ENCODE measurements at regions not wholly inside any gene's neighbourhood (a gene's known extent, or its start where the extent isn't known, plus 50 kb on each side); places are given as distances from the start of the nearest gene placed in this dataset.

DNA sequence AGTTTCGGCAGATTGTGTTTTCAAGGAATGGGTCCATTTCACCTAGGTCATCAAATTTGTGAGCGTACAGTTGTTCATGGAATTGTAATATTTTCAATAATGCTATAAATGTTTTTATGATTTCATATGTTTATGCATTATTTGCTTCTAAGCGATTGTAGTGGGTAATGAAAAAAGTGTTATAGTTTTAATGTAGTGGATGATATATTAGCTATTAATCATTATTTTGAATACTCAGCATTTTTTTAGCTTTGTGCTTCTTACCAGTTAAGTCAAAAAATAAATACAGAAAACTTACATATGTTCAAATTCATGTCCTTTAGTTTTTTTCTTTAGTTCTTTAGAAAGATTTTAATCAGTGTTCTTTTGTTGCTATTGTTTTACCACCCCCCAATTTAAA is 677.0 kb downstream of the STK39 start:
- TF ChIP-seq, protein P1, sequence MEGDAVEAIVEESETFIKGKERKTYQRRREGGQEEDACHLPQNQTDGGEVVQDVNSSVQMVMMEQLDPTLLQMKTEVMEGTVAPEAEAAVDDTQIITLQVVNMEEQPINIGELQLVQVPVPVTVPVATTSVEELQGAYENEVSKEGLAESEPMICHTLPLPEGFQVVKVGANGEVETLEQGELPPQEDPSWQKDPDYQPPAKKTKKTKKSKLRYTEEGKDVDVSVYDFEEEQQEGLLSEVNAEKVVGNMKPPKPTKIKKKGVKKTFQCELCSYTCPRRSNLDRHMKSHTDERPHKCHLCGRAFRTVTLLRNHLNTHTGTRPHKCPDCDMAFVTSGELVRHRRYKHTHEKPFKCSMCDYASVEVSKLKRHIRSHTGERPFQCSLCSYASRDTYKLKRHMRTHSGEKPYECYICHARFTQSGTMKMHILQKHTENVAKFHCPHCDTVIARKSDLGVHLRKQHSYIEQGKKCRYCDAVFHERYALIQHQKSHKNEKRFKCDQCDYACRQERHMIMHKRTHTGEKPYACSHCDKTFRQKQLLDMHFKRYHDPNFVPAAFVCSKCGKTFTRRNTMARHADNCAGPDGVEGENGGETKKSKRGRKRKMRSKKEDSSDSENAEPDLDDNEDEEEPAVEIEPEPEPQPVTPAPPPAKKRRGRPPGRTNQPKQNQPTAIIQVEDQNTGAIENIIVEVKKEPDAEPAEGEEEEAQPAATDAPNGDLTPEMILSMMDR (IDR thresholded peaks at IDR 0.05; ENCODE audit: low read depth, low read length, missing input control), result no peak
- TF ChIP-seq HNF4G (IDR thresholded peaks at IDR 0.05) (no peak), RXRA (IDR thresholded peaks at IDR 0.05) (no peak), RAD21 (IDR thresholded peaks at IDR 0.05) (no peak), GABPA (IDR thresholded peaks at IDR 0.05 in 1 of 2, conservative IDR thresholded peaks at IDR 0.05 in 1 of 2) (no peak), SP1 (IDR thresholded peaks at IDR 0.05) (no peak)
- TF ChIP-seq, protein P2, sequence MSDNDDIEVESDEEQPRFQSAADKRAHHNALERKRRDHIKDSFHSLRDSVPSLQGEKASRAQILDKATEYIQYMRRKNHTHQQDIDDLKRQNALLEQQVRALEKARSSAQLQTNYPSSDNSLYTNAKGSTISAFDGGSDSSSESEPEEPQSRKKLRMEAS (IDR thresholded peaks at IDR 0.05), result no peak
